ENCODE measurements at regions not wholly inside any gene's neighbourhood (a gene's known extent, or its start where the extent isn't known, plus 50 kb on each side); places are given as distances from the start of the nearest gene placed in this dataset.

- POLR2A ChIA-PET: no interaction called here
- Histone ChIP-seq H3K4me1 (ENCODE audit: control insufficient read depth in 1 of 2, extremely low read depth in 1 of 2, insufficient read depth in 2 of 2, low read length in 2 of 2) (no peaks in the 10 kb centered on the region), H3K27ac (ENCODE audit: low read length) (no peak overlapping the region), H3K27me3 (replicated peaks in 1 of 2; ENCODE audit: control insufficient read depth in 2 of 2, extremely low read depth in 1 of 2, insufficient read depth in 2 of 2, low read length in 1 of 2) (peaks cover 0 to 2% of the 10 kb centered on the region in 2 experiments), H3K9me3 (no peaks in the 10 kb centered on the region), H3K36me3 (ENCODE audit: control insufficient read depth in 2 of 2, extremely low read depth in 1 of 2, insufficient read depth in 1 of 2, low read length in 1 of 2) (no peaks in the 10 kb centered on the region), H3K4me3 (ENCODE audit: control insufficient read depth in 1 of 2, extremely low read depth in 1 of 2, low read length in 1 of 2) (no peak overlapping the region)
- Mint-ChIP-seq H3K9me3 (no peaks in the 10 kb centered on the region), H3K27ac (no peak overlapping the region), H3K27me3 (no peaks in the 10 kb centered on the region), H3K36me3 (no peaks in the 10 kb centered on the region), H3K4me1 (no peaks in the 10 kb centered on the region), H3K4me3 (no peak overlapping the region)
- no peak for DNase-seq
- CTCF ChIA-PET: interaction anchor here in 1 of 2 donors (0.6 kb wide), 1 partner anchor 183 kb away, joined by 4 read pairs; no protein-coding TSS in a partner anchor
- no peak for ATAC-seq (replicated peaks in 1 of 4)
- WGBS (ENCODE audit: insufficient coverage): 90% methylated on average over 2 of the region's 2 CpGs
These were observed 229.1 kb upstream of the CITED2 start for GRCh38 chr6:139603581-139603980.

GRCh38 chr6:139602577-139602976, 228.1 kb upstream of the CITED2 start:
- ChIA-PET POLR2A (no interaction called here), CTCF (no interaction called here)
- no peak for DNase-seq
- Histone ChIP-seq H3K9me3 (no peaks in the 10 kb centered on the region), H3K36me3 (ENCODE audit: control insufficient read depth in 2 of 2, extremely low read depth in 1 of 2, insufficient read depth in 1 of 2, low read length in 1 of 2) (no peaks in the 10 kb centered on the region), H3K27me3 (replicated peaks in 1 of 2; ENCODE audit: control insufficient read depth in 2 of 2, extremely low read depth in 1 of 2, insufficient read depth in 2 of 2, low read length in 1 of 2) (peaks cover 0 to 2% of the 10 kb centered on the region in 2 experiments), H3K4me1 (ENCODE audit: control insufficient read depth in 1 of 2, extremely low read depth in 1 of 2, insufficient read depth in 2 of 2, low read length in 2 of 2) (no peaks in the 10 kb centered on the region), H3K4me3 (ENCODE audit: control insufficient read depth in 1 of 2, extremely low read depth in 1 of 2, low read length in 1 of 2) (no peak overlapping the region), H3K27ac (ENCODE audit: low read length) (no peak overlapping the region)
- Mint-ChIP-seq H3K9me3 (no peaks in the 10 kb centered on the region), H3K4me3 (no peak overlapping the region), H3K36me3 (no peaks in the 10 kb centered on the region), H3K27ac (no peak overlapping the region), H3K27me3 (no peaks in the 10 kb centered on the region), H3K4me1 (no peaks in the 10 kb centered on the region)
- ATAC-seq (replicated peaks in 1 of 4): no peak
- 100% methylated on average over 1 of the region's 2 CpGs for WGBS (ENCODE audit: insufficient coverage)

GRCh38 chr6:139600919-139601475, 226.5 kb upstream of the CITED2 start:
- no peak overlapping the region for H3K4me3 ChIP-seq (ENCODE audit: control insufficient read depth in 1 of 2, extremely low read depth in 1 of 2, low read length in 1 of 2)
- no peaks in the 10 kb centered on the region for H3K27me3 ChIP-seq (replicated peaks in 1 of 2; ENCODE audit: control insufficient read depth in 2 of 2, extremely low read depth in 1 of 2, insufficient read depth in 2 of 2, low read length in 1 of 2)
- H3K4me1 Mint-ChIP-seq: no peaks in the 10 kb centered on the region
- no peak overlapping the region for H3K27ac Mint-ChIP-seq
- ChIA-PET POLR2A (interaction anchor here in 1 of 2 donors (0.5 kb wide), 1 partner anchor 1077 kb away, joined by 3 read pairs; no protein-coding TSS in a partner anchor), CTCF (no interaction called here)
- ATAC-seq (replicated peaks in 1 of 4): no peak
- no peaks in the 10 kb centered on the region for H3K9me3 ChIP-seq
- H3K36me3 Mint-ChIP-seq: no peaks in the 10 kb centered on the region
- H3K36me3 ChIP-seq (ENCODE audit: control insufficient read depth in 2 of 2, extremely low read depth in 1 of 2, insufficient read depth in 1 of 2, low read length in 1 of 2): no peaks in the 10 kb centered on the region
- H3K4me1 ChIP-seq (ENCODE audit: control insufficient read depth in 1 of 2, extremely low read depth in 1 of 2, insufficient read depth in 2 of 2, low read length in 2 of 2): no peaks in the 10 kb centered on the region
- no peak overlapping the region for H3K4me3 Mint-ChIP-seq
- H3K9me3 Mint-ChIP-seq: no peaks in the 10 kb centered on the region
- no peak overlapping the region for H3K27ac ChIP-seq (ENCODE audit: low read length)
- WGBS (ENCODE audit: insufficient coverage): no CpG with 5 or more reads among the region's 2 CpGs
- no peak for DNase-seq
- H3K27me3 Mint-ChIP-seq: no peaks in the 10 kb centered on the region

GRCh38 chr6:139600343-139600742, 225.9 kb upstream of the CITED2 start:
- WGBS (ENCODE audit: insufficient coverage): 100% methylated on average over 1 of the region's 3 CpGs
- POLR2A ChIA-PET: interaction anchor here in 1 of 2 donors (0.5 kb wide), 1 partner anchor 1077 kb away, joined by 3 read pairs; no protein-coding TSS in a partner anchor
- H3K4me1 Mint-ChIP-seq: peaks cover 0 to 5% (median 3%) of the 10 kb centered on the region in 3 donors
- ATAC-seq (replicated peaks in 1 of 4) (no peak), DNase-seq (no peak)
- H3K27ac Mint-ChIP-seq: no peak overlapping the region
- H3K4me1 ChIP-seq (ENCODE audit: control insufficient read depth in 1 of 2, extremely low read depth in 1 of 2, insufficient read depth in 2 of 2, low read length in 2 of 2): no peaks in the 10 kb centered on the region
- no peaks in the 10 kb centered on the region for H3K27me3 ChIP-seq (replicated peaks in 1 of 2; ENCODE audit: control insufficient read depth in 2 of 2, extremely low read depth in 1 of 2, insufficient read depth in 2 of 2, low read length in 1 of 2)
- H3K4me3 Mint-ChIP-seq: no peak overlapping the region
- no peak overlapping the region for H3K27ac ChIP-seq (ENCODE audit: low read length)
- no peak overlapping the region for H3K4me3 ChIP-seq (ENCODE audit: control insufficient read depth in 1 of 2, extremely low read depth in 1 of 2, low read length in 1 of 2)
- no peaks in the 10 kb centered on the region for H3K9me3 ChIP-seq
- no peaks in the 10 kb centered on the region for H3K36me3 Mint-ChIP-seq
- no peaks in the 10 kb centered on the region for H3K9me3 Mint-ChIP-seq
- no peaks in the 10 kb centered on the region for H3K36me3 ChIP-seq (ENCODE audit: control insufficient read depth in 2 of 2, extremely low read depth in 1 of 2, insufficient read depth in 1 of 2, low read length in 1 of 2)
- CTCF ChIA-PET: interaction anchor here in 1 of 2 donors (0.6 kb wide), 1 partner anchor 34 kb away, joined by 9 read pairs; no protein-coding TSS in a partner anchor
- no peaks in the 10 kb centered on the region for H3K27me3 Mint-ChIP-seq

GRCh38 chr6:139597771-139598755, 223.6 kb upstream of the CITED2 start:
- POLR2A ChIA-PET: interaction anchor here in 1 of 2 donors (0.6 kb wide), 1 partner anchor 543 kb away, joined by 4 read pairs; no protein-coding TSS in a partner anchor
- no peak overlapping the region for H3K27ac Mint-ChIP-seq

GRCh38 chr6:139597087-139597763, 222.8 kb upstream of the CITED2 start:
- no peak overlapping the region for H3K4me3 Mint-ChIP-seq

More at GRCh38 chr6:139597771-139598755, 223.6 kb upstream of the CITED2 start:
- DNase-seq: no peak
- no peaks in the 10 kb centered on the region for H3K9me3 ChIP-seq
- H3K4me1 Mint-ChIP-seq: peaks cover 0 to 10% (median 8%) of the 10 kb centered on the region in 3 donors
- no peak overlapping the region for H3K4me3 Mint-ChIP-seq
- no peaks in the 10 kb centered on the region for H3K27me3 ChIP-seq (replicated peaks in 1 of 2; ENCODE audit: control insufficient read depth in 2 of 2, extremely low read depth in 1 of 2, insufficient read depth in 2 of 2, low read length in 1 of 2)
- no peaks in the 10 kb centered on the region for H3K4me1 ChIP-seq (ENCODE audit: control insufficient read depth in 1 of 2, extremely low read depth in 1 of 2, insufficient read depth in 2 of 2, low read length in 2 of 2)
- peaks cover 3 to 5% of the 10 kb centered on the region in 2 donors for H3K27me3 Mint-ChIP-seq
- no peaks in the 10 kb centered on the region for H3K36me3 ChIP-seq (ENCODE audit: control insufficient read depth in 2 of 2, extremely low read depth in 1 of 2, insufficient read depth in 1 of 2, low read length in 1 of 2)
- H3K4me3 ChIP-seq (ENCODE audit: control insufficient read depth in 1 of 2, extremely low read depth in 1 of 2, low read length in 1 of 2): no peak overlapping the region
- CTCF ChIA-PET: no interaction called here
- no peaks in the 10 kb centered on the region for H3K9me3 Mint-ChIP-seq
- H3K27ac ChIP-seq (ENCODE audit: low read length): no peak overlapping the region
- no peaks in the 10 kb centered on the region for H3K36me3 Mint-ChIP-seq
- 60% methylated on average over 2 of the region's 7 CpGs for WGBS (ENCODE audit: insufficient coverage)
- no peak for ATAC-seq (replicated peaks in 1 of 4)

More at GRCh38 chr6:139597087-139597763, 222.8 kb upstream of the CITED2 start:
- Histone ChIP-seq H3K36me3 (ENCODE audit: control insufficient read depth in 2 of 2, extremely low read depth in 1 of 2, insufficient read depth in 1 of 2, low read length in 1 of 2) (no peaks in the 10 kb centered on the region), H3K9me3 (no peaks in the 10 kb centered on the region), H3K27ac (ENCODE audit: low read length) (no peak overlapping the region), H3K4me1 (ENCODE audit: control insufficient read depth in 1 of 2, extremely low read depth in 1 of 2, insufficient read depth in 2 of 2, low read length in 2 of 2) (no peaks in the 10 kb centered on the region), H3K4me3 (ENCODE audit: control insufficient read depth in 1 of 2, extremely low read depth in 1 of 2, low read length in 1 of 2) (no peak overlapping the region), H3K27me3 (replicated peaks in 1 of 2; ENCODE audit: control insufficient read depth in 2 of 2, extremely low read depth in 1 of 2, insufficient read depth in 2 of 2, low read length in 1 of 2) (peaks cover 0 to 2% of the 10 kb centered on the region in 2 experiments)
- Mint-ChIP-seq H3K27me3 (peaks cover 8 to 12% of the 10 kb centered on the region in 2 donors), H3K36me3 (no peaks in the 10 kb centered on the region), H3K27ac (no peak overlapping the region), H3K4me1 (peaks cover 0 to 10% (median 8%) of the 10 kb centered on the region in 3 donors), H3K9me3 (no peaks in the 10 kb centered on the region)
- WGBS (ENCODE audit: insufficient coverage): 100% methylated on average over 1 of the region's 1 CpG
- ChIA-PET CTCF (interaction anchor here in 1 of 2 donors (0.5 kb wide), 1 partner anchor 111 kb away, joined by 3 read pairs; no protein-coding TSS in a partner anchor), POLR2A (no interaction called here)
- DNase-seq: no peak
- no peak for ATAC-seq (replicated peaks in 1 of 4)

Measured in T-cell (primary cell).